Caco-2 (cell line): ENCODE measurements at regions not wholly inside any gene's neighbourhood (a gene's known extent, or its start where the extent isn't known, plus 50 kb on each side); places are given as distances from the start of the nearest gene placed in this dataset.

Source experiments
- BruUV-seq: library from RNA; stranded (reverse); fragments of 400-500 nt; replicated peaks from 2 replicates; lab custom pipeline; 2021; lab: Mats Ljungman, UMichigan
- CTCF ChIA-PET: fragments of 300-600 bp; sonication (Branson Sonifier 250); formaldehyde crosslinking; loops from one replicate; lab custom pipeline; 2022; ENCODE audit warnings: antibody characterized with exemption; lab: Charles Lee
- POLR2A ChIA-PET: fragments of 300-600 bp; sonication (Branson Sonifier 250); formaldehyde crosslinking; loops from one replicate; lab custom pipeline; 2022; ENCODE audit warnings: antibody characterized with exemption; lab: Charles Lee
- DNase-seq, 2 experiments: peaks; one replicate each; pipeline versions ENCODE4 v3.0.0 to v3.0.0-alpha.2; 2020 to 2022
- H3K27me3 ChIP-seq: replicated peaks from 2 replicates; pipeline ENCODE4 v1.6.0; 2011; ENCODE audit warnings: low read length; ENCODE audit not compliant: control insufficient read depth, insufficient read depth
- H3K36me3 ChIP-seq: 2 replicates; pipeline ENCODE4 v1.5.1; 2011; ENCODE audit warnings: low read length; ENCODE audit not compliant: control insufficient read depth, insufficient read depth
- H3K4me1 ChIP-seq: fragments of 250-450 bp; sonication (Bioruptor Pico); 2 replicates; pipeline ENCODE4 v1.5.1; 2020; ENCODE audit warnings: mild to moderate bottlenecking
- H3K4me3 ChIP-seq: 2 replicates; pipeline ENCODE4 v1.5.1; 2011; ENCODE audit warnings: low read depth, mild to moderate bottlenecking, control low read depth, low read length
- H3K9me3 ChIP-seq: fragments of 250-450 bp; sonication (Bioruptor Pico); 2 replicates; pipeline ENCODE4 v1.5.1; 2020; ENCODE audit warnings: mild to moderate bottlenecking, moderate library complexity
- H3K27ac Mint-ChIP-seq: one replicate; pipeline ENCODE4 v1.8.0; 2022; ENCODE audit warnings: mixed read lengths; ENCODE audit not compliant: unreplicated experiment
- H3K27me3 Mint-ChIP-seq: one replicate; pipeline ENCODE4 v1.8.0; 2022; ENCODE audit warnings: mixed read lengths; ENCODE audit not compliant: insufficient read depth, unreplicated experiment
- H3K36me3 Mint-ChIP-seq: one replicate; pipeline ENCODE4 v1.8.0; 2022; ENCODE audit warnings: mild to moderate bottlenecking, mixed read lengths; ENCODE audit not compliant: insufficient read depth, unreplicated experiment
- H3K4me1 Mint-ChIP-seq: one replicate; pipeline ENCODE4 v1.8.0; 2022; ENCODE audit warnings: low read depth, mixed read lengths; ENCODE audit not compliant: unreplicated experiment
- H3K4me3 Mint-ChIP-seq: one replicate; pipeline ENCODE4 v1.8.0; 2022; ENCODE audit warnings: mild to moderate bottlenecking, moderate library complexity, mixed read lengths; ENCODE audit not compliant: unreplicated experiment
- H3K9me3 Mint-ChIP-seq: one replicate; pipeline ENCODE4 v1.8.0; 2022; ENCODE audit warnings: mixed read lengths; ENCODE audit not compliant: unreplicated experiment
- CTCF ChIP-seq, 2 experiments: fragments of 200-600 bp in 1 of 2; IDR thresholded peaks; 1 replicate in 1 of 2; 2 replicates in 1 of 2; pipeline versions ENCODE4 v1.5.1 to v1.8.0; 2011 to 2022; ENCODE audit warnings: antibody characterized with exemption in 1 of 2, control low read depth in 1 of 2, inconsistent platforms in 1 of 2, low read depth in 1 of 2, low read length in 1 of 2, mild to moderate bottlenecking in 1 of 2, moderate library complexity in 1 of 2; ENCODE audit not compliant: insufficient read depth in 1 of 2, severe bottlenecking in 1 of 2, unreplicated experiment in 1 of 2
- intact Hi-C: fragments of 100-400 bp; cut with micrococcal nuclease; formaldehyde crosslinking; loops from one replicate; pipeline ENCODE4 v1.10.0; 2022; ENCODE audit not compliant: unreplicated experiment

DNA sequence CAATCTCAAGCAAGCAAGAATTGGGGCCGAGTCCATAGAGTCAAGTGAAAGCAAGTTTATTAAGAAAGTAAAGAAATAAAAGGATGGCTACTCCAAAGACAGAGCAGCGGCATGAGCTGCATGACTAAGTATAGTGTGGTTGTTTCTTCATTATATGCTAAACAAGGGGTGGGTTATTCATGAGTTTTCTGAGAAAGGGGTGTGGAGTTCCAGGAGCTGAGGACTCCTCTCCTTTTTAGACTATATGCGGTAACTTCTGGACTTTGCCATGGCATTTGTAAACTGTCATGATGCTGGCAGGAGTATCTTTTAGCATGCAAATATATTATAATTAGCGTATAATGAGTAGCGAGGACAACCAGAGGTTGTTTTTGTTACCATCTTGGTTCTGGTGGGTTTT lies 819.9 kb downstream of the KCNJ2 start:
- no peak for TF ChIP-seq CTCF (IDR thresholded peaks at IDR 0.05; ENCODE audit: insufficient read depth in 1 of 2, low read depth in 1 of 2, low read length in 1 of 2, severe bottlenecking in 1 of 2, unreplicated experiment in 1 of 2)
- no peak overlapping the region for H3K27ac Mint-ChIP-seq
- H3K4me3 Mint-ChIP-seq = no peak overlapping the region
- peaks cover 27% of the 10 kb centered on the region for H3K9me3 Mint-ChIP-seq
- no peaks in the 10 kb centered on the region for H3K4me1 ChIP-seq
- no peaks in the 10 kb centered on the region for H3K27me3 Mint-ChIP-seq
- no peaks in the 10 kb centered on the region for H3K4me1 Mint-ChIP-seq
- intact Hi-C loops = no loop called here
- CTCF ChIA-PET = no interaction called here
- no peaks in the 10 kb centered on the region for H3K36me3 ChIP-seq
- DNase-seq = no peak
- peaks cover 8% of the 10 kb centered on the region for H3K9me3 ChIP-seq
- no peaks in the 10 kb centered on the region for H3K27me3 ChIP-seq
- no peak overlapping the region for H3K4me3 ChIP-seq
- no TSS peak for BruUV-seq
- no peaks in the 10 kb centered on the region for H3K36me3 Mint-ChIP-seq
- POLR2A ChIA-PET = no interaction called here

DNA sequence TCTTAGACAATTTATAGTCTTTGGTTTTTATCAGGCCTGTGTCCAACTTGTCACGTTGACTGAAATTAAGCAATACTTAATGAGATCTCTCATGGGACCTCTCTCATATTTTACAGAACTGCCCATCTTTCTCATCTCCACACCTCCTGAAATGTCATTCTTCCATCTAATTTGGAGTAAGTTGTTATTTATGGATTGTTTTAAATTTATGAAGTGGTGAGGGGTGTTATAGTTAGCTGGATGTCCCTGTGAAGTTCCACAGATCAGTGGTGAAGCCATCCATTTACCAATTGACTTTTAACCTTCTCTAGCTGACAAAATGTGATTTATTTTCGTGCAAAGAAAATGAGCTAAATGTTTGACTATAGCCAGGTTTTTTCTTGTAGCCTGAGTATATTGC lies 824.9 kb downstream of the KCNJ2 start:
- H3K27ac Mint-ChIP-seq = no peak overlapping the region
- no peak overlapping the region for H3K4me3 Mint-ChIP-seq
- Histone ChIP-seq H3K36me3 (no peaks in the 10 kb centered on the region), H3K27me3 (no peaks in the 10 kb centered on the region), H3K4me1 (no peaks in the 10 kb centered on the region), H3K9me3 (no peaks in the 10 kb centered on the region), H3K4me3 (no peak overlapping the region)
- ChIA-PET CTCF (no interaction called here), POLR2A (no interaction called here)
- no peaks in the 10 kb centered on the region for H3K27me3 Mint-ChIP-seq
- H3K4me1 Mint-ChIP-seq = no peaks in the 10 kb centered on the region
- H3K9me3 Mint-ChIP-seq = peaks cover 26% of the 10 kb centered on the region
- TF ChIP-seq CTCF (IDR thresholded peaks at IDR 0.05; ENCODE audit: insufficient read depth in 1 of 2, low read depth in 1 of 2, low read length in 1 of 2, severe bottlenecking in 1 of 2, unreplicated experiment in 1 of 2) = no peak
- no peaks in the 10 kb centered on the region for H3K36me3 Mint-ChIP-seq
- BruUV-seq = no TSS peak
- intact Hi-C loops = no loop called here
- DNase-seq = no peak

GRCh38 chr17:70995997-70996396 lies 826.7 kb downstream of the KCNJ2 start:
- Histone ChIP-seq H3K4me3 (no peak overlapping the region), H3K36me3 (no peaks in the 10 kb centered on the region), H3K27me3 (no peaks in the 10 kb centered on the region), H3K4me1 (no peaks in the 10 kb centered on the region), H3K9me3 (no peaks in the 10 kb centered on the region)
- intact Hi-C loops = no loop called here
- TF ChIP-seq CTCF (IDR thresholded peaks at IDR 0.05; ENCODE audit: insufficient read depth in 1 of 2, low read depth in 1 of 2, low read length in 1 of 2, severe bottlenecking in 1 of 2, unreplicated experiment in 1 of 2) = no peak
- POLR2A ChIA-PET = no interaction called here
- CTCF ChIA-PET = no interaction called here
- no peak for DNase-seq
- Mint-ChIP-seq H3K4me1 (no peaks in the 10 kb centered on the region), H3K4me3 (no peak overlapping the region), H3K27me3 (no peaks in the 10 kb centered on the region), H3K9me3 (peaks cover 16% of the 10 kb centered on the region), H3K27ac (no peak overlapping the region), H3K36me3 (no peaks in the 10 kb centered on the region)
- no TSS peak for BruUV-seq
